Psoas muscle (tissue), 7 donors: ENCODE measurements at regions not wholly inside any gene's neighbourhood (a gene's known extent, or its start where the extent isn't known, plus 50 kb on each side); places are given as distances from the start of the nearest gene placed in this dataset.

ENCODE experiments used
- ATAC-seq, 4 donors: fragments of 200-7000 bp; cut with Tn5 transposase; one replicate each; pipeline ENCODE4 v1.9.1; 2020; ENCODE audit warnings: moderate library complexity in 3 of 4, mild to moderate bottlenecking in 2 of 4
- DNase-seq, 2 donors: peaks; one replicate each; pipeline ENCODE4 v3.0.0-alpha.2; 2020
- H3K27ac ChIP-seq: fragments of 200-600 bp; one replicate; pipeline ENCODE4 v1.8.0; 2022
- H3K27me3 ChIP-seq, 3 donors: fragments of 200-600 bp in 1 of 3; one replicate each; pipeline versions ENCODE4 v1.6.1 to v1.8.0; 2013 to 2022; ENCODE audit warnings: low read length in 2 of 3, mild to moderate bottlenecking in 2 of 3, moderate library complexity in 1 of 3; ENCODE audit not compliant: insufficient read depth in 3 of 3
- H3K36me3 ChIP-seq, 2 donors: fragments of 200-600 bp in 1 of 2; one replicate each; pipeline versions ENCODE4 v1.6.1 to v1.8.0; 2013 to 2022; ENCODE audit warnings: low read depth in 1 of 2, mild to moderate bottlenecking in 1 of 2, moderate library complexity in 1 of 2; ENCODE audit not compliant: insufficient read depth in 1 of 2
- H3K4me1 ChIP-seq: fragments of 200-600 bp; one replicate; pipeline ENCODE4 v1.8.0; 2022
- H3K4me3 ChIP-seq: fragments of 200-600 bp; one replicate; pipeline ENCODE4 v1.8.0; 2022; ENCODE audit warnings: mild to moderate bottlenecking
- H3K9me3 ChIP-seq: fragments of 200-600 bp; one replicate; pipeline ENCODE4 v1.8.0; 2022
- CTCF ChIP-seq: fragments of 200-600 bp; IDR thresholded peaks from one replicate; pipeline ENCODE4 v1.8.0; 2022; ENCODE audit warnings: antibody characterized with exemption
- WGBS, 3 donors: extraction: QIAGEN DNeasy Blood & Tissue Kit; methylation state at CpG; one replicate each; pipeline versions ENCODE4 v1.1.6 to v1.1.7; 2013; 5-methylcytosine and 5-hydroxymethylcytosine counted together
- intact Hi-C, 2 donors: fragments of 100-400 bp; cut with DNase I; formaldehyde crosslinking; loops; one replicate each; pipeline versions ENCODE4 v1.11.0 to v1.14.2; 2022
- donor health status: healthy with polysubstance abuse.
- donor health status: DM: no; HTN: no; CAD: no; lungs with moderate emphysema.
- donor health status: Bipolar disorder and iron deficiency.
- donor health status: healthy.
- donor health status: DM: yes; HTN: yes; CAD: no.
- donor health status: DM: no; HTN: no; CAD: no.
- donor health status: DM: yes; HTN: yes; CAD: no.

- H3K4me1 ChIP-seq: peaks cover 7% of the 10 kb centered on the region
- WGBS, 3 donors: 24 to 29% (median 25%) methylated on average over 5 of the region's 5 CpGs
- ATAC-seq: peak in 3 of 4 donors; percentile 36 to 63 (median 51)
- H3K36me3 ChIP-seq: no peaks in the 10 kb centered on the region
- intact Hi-C loops: no loop called here
- H3K4me3 ChIP-seq: peak overlapping the region; percentile 33
- TF ChIP-seq CTCF: no peak
- DNase-seq: no peak
- no peaks in the 10 kb centered on the region for H3K9me3 ChIP-seq
- H3K27me3 ChIP-seq: no peaks in the 10 kb centered on the region
- H3K27ac ChIP-seq: peak overlapping the region; percentile 47
These were observed 879.7 kb upstream of the GJE1 start for GRCh38 chr6:141252828-141253608.

DNA sequence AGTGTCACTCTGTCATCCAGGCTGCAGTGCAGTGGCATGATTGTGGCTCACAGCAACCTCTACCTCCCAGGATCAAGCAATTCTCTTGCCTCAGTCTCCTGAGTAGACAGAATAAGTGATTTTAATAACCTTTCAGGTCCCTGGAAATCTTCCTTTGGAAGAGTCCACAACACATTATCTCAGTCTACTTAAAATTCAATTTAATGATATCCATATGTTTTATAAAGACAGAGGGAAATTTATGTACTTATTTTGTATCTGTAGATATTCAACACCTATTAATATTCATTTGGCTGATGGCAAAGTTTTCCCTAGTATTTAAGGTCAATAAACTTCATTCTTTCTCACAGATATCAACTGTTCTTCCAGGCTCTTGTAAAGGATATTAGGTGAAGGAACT is 881.4 kb upstream of the GJE1 start:
- Histone ChIP-seq H3K27ac (no peak overlapping the region), H3K36me3 (no peaks in the 10 kb centered on the region), H3K27me3 (no peaks in the 10 kb centered on the region), H3K4me3 (no peak overlapping the region), H3K9me3 (no peaks in the 10 kb centered on the region), H3K4me1 (peaks cover 7% of the 10 kb centered on the region)
- intact Hi-C loops: no loop called here
- TF ChIP-seq CTCF: no peak
- DNase-seq: no peak
- no peak for ATAC-seq

- DNase-seq (no peak), ATAC-seq (no peak)
- Histone ChIP-seq H3K27ac (no peak overlapping the region), H3K4me1 (peaks cover 7% of the 10 kb centered on the region), H3K27me3 (no peaks in the 10 kb centered on the region), H3K36me3 (no peaks in the 10 kb centered on the region), H3K9me3 (no peaks in the 10 kb centered on the region), H3K4me3 (no peak overlapping the region)
- intact Hi-C loops: no loop called here
- 86 to 89% (median 88%) methylated on average over 4 of the region's 4 CpGs for WGBS, 3 donors
- no peak for TF ChIP-seq CTCF
These were observed 884.5 kb upstream of the GJE1 start for GRCh38 chr6:141248021-141248799.

- WGBS, 3 donors: 16 to 28% (median 17%) methylated on average over 2 of the region's 2 CpGs
- TF ChIP-seq CTCF: no peak
- H3K27me3 ChIP-seq: no peaks in the 10 kb centered on the region
- H3K27ac ChIP-seq: no peak overlapping the region
- H3K4me1 ChIP-seq: no peaks in the 10 kb centered on the region
- H3K4me3 ChIP-seq: no peak overlapping the region
- H3K36me3 ChIP-seq: no peaks in the 10 kb centered on the region
- DNase-seq (no peak), ATAC-seq (no peak)
- H3K9me3 ChIP-seq: no peaks in the 10 kb centered on the region
- intact Hi-C loops: no loop called here
These were observed 888.4 kb upstream of the GJE1 start for GRCh38 chr6:141244366-141244765.
